Activated gamma-delta T cell (primary cell): ENCODE measurements at regions not wholly inside any gene's neighbourhood (a gene's known extent, or its start where the extent isn't known, plus 50 kb on each side); places are given as distances from the start of the nearest gene placed in this dataset.

ENCODE experiments used
- DNase-seq: peaks from one replicate; lab custom pipeline; 2025; lab: John Stamatoyannopoulos, UW

DNA sequence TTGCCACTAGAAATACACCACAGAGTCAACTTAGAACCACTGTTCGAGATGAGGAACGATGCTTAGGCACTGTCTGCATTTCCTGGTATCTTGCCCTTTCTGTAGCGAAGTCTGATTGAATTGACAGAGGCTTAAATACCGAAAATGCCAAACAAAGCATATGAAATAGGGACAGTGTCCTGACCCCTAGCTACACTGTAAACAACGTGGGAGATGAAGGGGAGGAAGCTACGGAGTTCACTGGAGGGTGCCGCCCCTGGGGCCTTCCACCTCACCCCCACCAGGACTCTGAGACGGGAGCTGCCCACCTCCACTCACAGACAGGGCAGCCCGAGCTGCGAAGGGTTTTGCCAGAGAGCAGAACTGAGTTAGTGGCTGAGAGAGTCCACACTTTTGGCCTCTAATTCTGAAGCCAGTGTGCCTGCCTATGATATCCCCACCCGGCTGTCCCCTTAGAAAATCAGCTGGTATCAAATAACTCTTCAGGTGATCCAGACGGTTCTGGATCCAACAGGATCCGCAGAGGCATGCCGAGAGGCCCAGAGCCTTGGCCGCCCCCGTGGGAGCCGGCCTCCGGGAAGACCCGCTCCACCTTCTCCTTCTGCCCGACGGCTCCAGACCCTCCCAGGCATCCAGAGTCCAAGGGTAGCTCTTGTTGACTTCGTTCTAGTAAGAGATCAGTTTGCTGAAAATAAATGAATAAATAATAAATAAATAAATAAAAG is 230.7 kb upstream of the DIO3 start:
- no peak for DNase-seq

DNA sequence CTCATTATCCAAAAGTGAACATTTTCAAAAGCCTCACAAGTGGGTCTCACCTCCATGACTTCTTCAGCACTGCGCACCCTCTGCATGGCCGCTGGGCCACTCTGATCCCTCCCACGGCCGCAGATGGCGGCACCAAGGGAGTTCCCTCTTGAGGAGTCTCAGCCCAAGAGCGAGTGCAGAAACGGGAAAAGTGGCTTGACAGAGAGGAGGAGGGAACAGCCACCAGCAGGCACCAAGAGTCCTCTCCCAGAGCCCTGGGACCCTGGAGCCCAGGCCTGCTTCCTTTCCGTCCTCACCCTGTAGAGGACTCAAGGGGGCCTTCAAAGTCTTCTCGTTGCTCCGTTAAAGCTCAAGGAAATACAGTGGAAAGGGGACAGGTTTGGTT is 230.2 kb upstream of the DIO3 start:
- DNase-seq, result no peak

DNA sequence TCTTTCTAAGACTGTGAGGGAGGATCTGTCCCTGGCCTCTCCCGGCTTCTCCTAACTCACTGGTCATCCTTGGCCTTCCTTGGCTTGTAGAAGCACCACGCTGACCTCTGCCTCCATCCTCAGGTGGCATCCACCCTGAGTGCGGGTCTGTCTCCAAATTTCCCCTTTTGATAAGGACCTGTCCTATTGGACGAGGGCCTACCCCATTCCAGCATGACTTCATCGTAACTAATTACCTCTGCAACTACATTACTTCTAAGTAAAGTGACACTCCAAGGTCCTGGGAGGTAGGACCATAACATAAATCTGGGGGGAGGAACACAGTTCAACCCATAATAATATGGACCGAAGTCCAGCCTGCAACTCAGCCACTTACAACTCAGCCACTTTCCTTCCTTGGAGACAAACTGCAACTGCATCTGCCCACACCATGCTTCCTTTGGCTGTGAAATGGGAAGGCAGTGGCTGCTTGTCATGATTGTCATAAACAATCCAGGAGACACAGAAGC is 229.6 kb upstream of the DIO3 start:
- no peak for DNase-seq

DNA sequence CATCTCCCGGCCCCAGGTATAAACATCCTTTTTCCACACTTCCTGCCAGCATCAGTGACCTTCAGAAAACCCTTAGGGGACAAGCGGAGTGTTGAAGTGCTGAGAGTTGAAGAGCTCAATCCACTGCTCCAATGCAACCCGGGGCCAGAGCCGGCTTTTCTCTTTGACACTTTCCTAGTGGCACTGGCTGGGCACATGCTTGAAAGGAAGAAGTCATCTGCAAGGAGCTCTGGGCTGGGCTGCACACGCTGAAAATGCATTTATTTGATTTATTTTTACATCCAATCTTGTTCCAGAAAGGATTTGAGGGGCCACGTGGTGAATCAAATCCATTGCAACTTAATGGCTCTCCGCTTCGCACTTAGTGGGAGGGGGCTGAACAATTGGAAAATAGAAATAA is 229.0 kb upstream of the DIO3 start:
- no peak for DNase-seq

DNA sequence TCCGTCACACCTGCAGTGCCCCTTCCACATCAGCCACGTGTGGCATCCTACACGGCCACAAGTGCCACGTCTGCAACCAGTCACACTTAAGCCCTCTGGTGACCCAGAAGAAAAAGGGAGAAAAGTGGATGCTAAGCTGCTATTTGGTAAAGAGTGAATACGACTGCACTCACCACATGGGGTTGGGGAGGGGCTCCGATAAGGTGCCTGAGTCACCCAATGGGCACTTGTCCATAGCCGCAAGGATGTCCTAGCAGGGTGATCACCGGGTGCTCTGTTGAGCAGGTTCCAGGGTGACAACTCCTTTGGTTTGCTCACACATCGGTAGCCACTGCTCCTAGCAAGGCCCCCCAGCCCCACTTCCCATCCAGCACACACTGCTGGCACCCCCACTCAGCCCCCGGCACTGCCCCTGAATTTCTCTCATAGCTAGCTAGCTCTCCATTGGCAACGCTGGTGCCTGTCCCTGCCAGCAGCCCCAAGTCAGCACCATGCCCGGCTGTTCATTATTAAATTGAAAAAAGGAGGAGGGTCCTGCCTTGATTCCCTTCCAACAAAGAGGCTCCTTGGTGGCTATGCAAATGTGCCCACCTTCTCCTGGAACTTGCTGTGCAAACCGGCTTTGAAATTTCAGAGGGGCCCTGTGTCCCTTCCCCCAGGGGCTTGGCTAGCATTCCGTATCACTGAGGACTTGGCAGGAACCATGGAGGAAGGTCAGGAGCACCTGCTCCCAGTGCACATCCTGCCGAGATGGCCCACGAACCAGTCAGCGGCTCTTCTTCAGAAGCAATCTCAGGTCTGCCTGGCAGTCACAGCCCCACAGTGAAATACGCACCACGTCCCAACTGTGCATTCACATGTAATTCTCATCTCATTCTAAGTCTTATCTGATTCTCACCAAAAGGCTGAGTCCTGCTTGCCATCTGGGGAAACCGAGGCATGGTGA is 227.7 kb upstream of the DIO3 start:
- DNase-seq, result no peak

DNA sequence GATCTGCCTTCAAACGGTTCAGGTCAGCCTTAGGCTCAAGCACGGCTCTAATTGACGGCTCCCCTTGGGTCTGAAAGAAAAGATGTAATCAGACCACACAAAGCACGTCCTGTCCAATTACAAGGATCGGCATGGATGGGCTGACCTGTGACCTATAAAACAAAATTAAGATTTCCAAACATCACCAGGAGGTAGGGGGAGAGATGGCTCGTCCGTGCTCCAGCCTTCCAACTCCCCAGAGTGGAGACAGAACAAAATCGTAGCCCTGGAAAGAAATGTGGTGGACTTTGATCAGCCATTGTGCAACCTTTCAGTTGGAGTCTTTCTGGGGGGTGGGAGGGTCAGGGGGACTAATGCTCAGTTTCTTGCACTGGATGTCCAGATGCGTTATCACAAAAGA is 226.6 kb upstream of the DIO3 start:
- no peak for DNase-seq

DNA sequence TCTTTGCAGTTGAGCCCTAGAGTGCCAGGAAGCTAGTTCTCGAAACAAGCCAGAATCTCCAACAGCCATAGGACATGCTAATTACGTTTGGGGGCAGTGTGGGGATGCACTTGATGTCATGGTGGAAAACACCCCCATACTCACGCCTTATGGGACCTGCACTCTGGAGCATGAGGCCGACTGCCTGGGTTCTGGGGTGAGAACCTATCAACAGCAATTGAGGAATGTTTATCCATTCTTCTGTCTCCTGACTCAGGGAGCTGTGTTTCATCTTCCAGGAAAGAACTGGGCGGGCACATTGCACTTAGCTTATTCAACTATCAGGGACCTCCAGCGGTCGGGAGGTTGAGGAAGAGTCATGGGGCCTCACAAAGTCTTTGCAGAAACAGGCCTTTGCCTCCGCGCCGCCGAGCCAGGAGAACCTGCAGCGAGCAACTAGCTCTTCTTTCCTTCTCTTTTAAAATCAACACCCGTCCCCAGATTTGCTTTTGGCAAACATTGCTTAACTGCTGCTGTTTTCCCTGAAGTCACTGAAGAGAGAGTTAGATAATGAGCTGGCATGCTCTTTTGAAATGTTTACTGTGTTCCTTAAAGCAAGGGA is 226.1 kb upstream of the DIO3 start:
- no peak for DNase-seq

DNA sequence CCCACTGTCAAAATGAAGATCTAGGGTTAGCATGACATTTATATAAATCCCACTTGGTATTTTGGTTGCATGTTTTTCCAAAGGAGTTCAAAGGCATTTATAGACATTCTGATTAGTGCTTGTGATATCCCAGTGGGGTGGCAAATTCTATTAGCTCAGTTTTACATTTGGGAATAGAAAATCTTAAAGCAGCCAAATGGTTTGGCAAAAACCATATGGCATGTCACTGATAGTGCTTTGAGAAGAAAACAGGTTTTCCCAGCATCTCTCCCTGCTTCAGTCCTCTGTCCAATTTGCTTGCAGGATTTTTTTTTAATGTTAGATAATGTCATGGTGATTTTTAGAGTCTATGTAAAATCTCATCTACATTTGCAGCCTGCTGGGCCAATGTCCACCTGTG is 225.1 kb upstream of the DIO3 start:
- no peak for DNase-seq

DNA sequence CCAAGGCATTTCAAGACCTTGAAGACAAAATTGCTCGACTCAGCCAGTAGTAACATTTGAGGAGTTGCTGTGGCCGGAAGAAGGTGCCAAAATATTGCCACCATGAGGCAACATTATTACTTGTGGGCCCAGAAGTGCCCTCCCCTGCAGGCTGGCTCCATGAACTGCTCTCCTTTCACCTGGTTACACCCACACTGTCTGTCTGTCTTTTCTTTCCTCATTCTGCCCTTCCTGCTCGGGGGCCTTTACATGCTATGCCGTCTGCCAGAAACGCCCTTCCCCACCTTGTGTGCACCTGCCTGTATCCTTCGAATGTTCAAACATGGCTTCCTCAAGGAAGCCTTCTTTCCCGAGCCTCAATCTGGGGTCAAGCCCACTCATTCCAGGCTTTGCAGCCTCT is 224.2 kb upstream of the DIO3 start:
- DNase-seq, result no peak

DNA sequence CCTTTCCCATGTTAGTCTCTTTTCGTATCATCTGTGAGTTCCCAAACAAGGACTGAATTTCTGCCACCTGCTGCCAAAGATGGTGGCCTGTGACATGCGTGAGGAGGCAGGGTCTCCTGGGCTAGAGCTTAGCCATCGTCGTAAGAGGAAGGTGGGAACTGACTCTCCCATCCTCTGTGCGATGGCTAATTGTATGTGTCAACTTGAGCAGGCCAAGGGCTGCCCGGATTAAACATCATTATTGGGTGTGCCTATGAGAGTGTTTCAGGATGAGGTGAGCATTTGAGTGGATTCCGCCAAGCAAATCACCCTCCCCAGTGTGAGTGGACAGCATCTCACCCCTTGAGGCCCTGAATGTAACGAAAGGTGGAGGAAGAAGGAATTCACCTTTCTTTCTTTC is 220.7 kb upstream of the DIO3 start:
- no peak for DNase-seq

DNA sequence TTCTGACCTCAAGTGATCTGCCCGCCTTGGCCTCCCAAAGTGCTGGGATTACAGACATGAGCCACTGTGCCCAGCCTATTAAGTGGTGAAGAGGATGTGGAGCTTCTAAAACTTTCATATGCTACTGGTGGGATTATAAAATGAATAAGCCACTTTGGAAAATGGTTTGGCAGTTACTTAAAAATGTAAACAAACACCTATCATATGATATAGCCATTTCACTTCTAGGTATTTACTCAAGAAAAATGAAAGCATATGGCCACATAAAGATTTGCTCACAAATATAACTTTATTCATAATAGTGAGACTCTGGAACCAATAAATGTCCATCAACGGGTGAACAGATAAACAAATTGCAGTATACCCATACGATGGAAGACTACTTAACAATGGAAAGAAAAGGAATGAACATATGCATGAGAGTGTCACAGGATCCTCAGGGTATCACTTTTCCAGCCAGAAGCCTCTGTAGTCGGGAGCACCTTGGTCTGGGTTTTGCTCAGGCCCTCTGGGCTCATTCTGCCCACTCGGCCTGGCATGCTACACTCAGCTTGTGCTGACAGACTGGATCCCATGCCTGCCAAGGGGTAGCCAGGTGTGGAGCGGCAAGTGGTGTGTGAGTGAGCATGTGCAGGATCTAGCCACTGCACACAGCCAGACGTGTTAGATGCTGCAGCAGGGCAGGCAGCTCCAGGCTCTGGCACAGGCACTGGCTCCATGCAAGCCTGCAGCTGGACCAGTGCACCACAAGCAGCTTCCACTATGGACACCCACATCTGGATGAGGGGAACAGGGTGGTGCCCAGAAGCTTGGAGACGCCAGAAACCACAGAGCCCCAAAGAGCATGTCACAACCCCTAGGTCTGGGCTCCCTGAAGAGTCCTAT is 213.2 kb upstream of the DIO3 start:
- no peak for DNase-seq

DNA sequence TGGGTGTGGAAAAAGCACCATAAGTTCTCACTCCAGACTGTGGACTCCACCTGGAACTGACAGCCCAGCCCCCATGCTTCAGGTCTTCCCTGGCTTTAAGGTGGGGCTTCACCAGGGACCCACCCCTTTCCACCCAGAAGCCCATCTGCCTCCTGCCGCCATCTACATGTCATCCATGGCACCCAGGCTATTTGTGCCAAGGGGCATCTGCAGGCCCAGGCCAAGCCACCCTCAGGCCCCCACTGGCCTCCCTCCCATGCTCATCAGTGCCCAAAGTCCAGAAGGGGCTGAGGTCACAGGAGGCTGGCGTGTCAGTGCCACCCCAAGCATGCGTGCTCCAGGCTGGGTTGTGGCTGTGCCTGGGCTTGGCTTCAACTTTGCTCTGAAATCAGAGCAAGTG is 212.2 kb upstream of the DIO3 start:
- DNase-seq, result no peak

DNA sequence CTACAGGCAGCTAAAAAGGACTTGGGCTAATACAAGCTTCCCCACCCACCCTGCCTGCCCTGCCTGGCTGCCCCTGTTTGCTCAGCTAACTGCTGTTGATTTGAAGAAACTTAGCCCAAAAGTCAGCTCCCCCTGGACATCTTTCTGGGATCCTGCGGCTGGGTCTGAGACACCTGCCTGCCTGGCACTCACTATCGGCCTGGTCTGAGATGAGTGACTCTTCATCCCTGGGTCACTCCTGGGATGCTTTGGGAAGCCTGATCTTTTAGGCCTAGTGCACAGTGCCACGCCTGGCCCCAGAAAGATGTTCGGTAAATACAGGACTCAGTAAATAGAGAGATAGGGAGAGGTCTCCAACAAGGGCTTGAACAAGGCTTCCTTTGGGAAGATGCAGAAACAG is 211.3 kb upstream of the DIO3 start:
- no peak for DNase-seq

DNA sequence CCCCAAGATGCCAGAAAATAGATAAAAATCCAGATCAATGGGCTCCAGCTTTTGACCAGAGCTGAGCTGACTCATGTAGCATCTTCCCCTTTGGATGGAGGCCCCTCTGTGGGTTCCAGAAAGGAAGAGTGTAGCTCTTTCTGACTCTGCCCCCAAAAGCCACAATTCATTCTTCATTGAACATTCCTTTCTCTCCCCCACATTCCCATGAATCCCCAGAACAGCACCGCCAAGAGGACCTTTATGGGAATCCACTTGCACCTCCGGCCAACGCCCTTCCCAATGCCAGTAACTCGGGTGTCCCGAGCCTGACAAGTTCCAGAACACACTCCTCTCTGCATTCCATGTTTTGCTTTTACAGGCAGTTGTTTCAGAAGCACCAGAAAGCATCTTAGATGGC is 210.6 kb upstream of the DIO3 start:
- DNase-seq, result no peak

DNA sequence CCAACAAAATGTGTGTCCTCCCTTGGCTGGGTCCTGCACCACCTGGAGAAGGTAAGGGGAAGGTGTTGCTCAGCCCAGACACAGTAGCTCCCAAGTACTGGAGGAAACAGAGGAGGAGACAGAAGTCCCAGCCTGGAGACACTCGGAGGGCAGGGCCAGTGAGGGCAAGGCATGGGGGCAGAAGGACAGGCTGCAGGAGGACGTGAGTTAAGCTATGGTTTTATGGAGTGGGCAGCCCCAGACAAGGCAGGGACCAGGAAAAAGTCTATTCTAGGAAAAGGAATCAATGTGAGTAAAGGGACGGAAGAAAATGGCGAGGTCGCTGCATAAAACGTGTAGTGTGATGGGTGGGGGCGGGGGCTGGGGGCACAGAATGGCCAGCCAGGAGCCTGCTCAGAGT is 210.1 kb upstream of the DIO3 start:
- DNase-seq, result no peak

DNA sequence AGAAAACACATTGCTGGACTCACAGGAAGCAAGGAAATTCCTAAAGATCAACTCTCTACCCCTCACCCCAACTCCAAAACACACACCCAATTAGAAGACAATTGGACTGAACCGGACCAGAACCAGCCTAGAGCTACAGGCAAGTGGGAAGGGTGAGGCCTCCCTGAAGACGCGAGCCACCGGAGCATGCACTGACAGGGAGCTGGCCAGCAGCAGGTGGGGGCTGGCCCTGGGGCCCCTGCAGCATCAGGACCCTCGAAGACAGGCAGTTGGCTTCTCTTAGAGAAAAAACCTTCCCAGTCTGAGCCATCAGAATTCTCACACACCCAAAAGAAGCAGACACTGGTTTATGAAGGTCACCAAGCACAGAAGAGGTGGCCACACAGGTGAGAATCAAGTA is 209.5 kb upstream of the DIO3 start:
- DNase-seq, result no peak

DNA sequence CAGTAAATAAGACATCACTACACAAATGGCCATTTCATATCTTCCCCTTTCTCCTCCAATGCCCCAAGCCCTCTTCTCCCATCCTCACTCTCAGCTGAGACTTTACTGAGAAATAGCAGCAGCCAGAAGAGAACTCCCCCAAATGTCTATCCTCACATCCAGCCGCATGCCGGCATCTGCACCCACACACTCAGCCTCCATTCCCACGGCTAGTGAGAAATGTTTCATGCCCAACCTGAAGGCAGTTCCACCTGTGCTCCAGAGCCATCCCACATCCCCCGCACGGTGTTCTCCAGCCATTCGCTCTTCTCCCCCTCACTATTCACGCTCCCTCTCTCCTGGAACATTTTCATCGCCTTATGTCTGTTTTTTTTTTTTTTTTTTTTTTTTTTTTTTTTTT is 208.7 kb upstream of the DIO3 start:
- DNase-seq, result no peak

DNA sequence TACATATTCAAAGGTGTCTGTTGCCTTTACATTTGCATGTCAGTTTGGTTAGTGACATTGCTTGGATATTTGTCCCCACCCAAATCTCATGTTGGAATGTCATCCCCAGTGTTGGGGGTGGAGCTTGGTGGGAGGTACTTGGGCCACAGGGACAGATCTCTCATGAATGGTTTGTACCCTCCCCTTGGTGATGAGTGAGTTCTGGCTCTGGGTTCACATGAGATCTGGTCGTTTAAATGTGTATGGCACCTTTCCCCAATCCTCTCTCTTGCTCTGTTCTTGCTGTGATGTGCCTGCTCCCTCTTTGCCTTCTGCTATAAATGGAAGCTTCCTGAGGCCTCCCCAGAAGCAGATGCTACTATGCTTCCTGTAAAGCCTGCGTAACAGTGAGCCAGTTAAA is 207.9 kb upstream of the DIO3 start:
- no peak for DNase-seq

DNA sequence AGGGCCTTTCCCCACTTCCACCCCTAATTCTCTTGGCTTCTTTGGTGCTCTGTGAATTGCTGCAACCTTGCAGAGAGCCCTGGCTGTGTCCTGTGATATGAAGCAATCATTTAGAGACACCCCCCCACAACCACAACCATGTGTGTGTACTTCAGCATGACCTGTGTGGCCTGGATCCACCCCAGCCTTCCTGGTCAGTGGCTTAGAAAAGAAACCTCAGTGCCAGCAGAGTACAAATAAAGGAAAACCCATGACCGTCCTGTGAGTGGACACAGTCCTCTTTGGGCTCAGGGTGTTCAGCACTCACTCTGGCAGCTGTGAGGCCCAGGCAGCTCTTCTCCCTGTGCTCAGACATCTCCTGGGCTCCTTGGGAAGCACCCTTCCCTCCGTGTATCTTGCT is 206.6 kb upstream of the DIO3 start:
- no peak for DNase-seq

DNA sequence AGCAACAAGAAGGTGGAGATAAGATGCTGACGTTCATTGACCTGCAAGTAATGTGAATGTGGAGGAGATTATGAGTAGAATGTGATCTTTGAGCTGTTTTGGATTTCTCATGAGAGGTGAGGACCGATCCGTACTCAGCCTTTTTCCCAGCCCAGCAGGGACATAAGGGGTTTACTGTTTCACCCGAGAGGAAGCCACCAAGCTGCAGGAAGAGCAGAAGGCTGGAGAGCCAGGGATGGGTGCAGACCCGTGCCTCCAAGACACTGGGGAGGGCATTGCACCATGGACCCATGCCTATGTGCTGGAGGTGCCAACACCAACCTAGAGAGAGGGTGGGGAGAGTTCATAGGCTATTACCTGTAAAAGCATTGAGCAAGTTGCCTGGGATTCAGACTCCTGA is 206.0 kb upstream of the DIO3 start:
- no peak for DNase-seq

DNA sequence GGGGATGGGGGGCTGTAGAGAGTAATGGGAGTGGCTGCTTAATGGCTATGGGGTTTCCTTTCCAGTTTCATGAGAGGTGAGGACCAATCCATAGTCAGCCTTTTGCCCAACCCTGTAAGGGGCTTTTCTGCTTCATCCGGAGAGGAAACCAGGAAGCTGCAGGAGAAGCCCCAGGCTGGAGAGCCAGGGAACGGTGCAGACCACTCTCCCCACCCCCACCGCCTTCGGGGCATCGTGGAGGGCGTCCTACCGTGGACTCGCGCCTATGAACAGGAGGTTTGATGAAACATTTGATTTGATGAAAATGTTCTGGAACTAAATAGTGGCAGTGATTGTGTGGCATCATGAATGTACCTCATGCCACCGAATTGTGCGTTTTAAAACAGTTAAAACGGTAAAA is 204.3 kb upstream of the DIO3 start:
- no peak for DNase-seq
